Activated CD4-positive, alpha-beta T cell treated with anti-CD3 and anti-CD28 coated beads for 36 hours (primary cell): ENCODE measurements at regions not wholly inside any gene's neighbourhood (a gene's known extent, or its start where the extent isn't known, plus 50 kb on each side); places are given as distances from the start of the nearest gene placed in this dataset.

ENCODE experiments used
- ATAC-seq: fragments of 200-7000 bp; cut with Tn5 transposase; one replicate; pipeline ENCODE4 v1.10.0; 2021; ENCODE audit warnings: mild to moderate bottlenecking, moderate library complexity
- CTCF ChIA-PET: fragments of 350-600 bp; sonication (Branson Sonifier 250); formaldehyde crosslinking; loops from one replicate; lab custom pipeline; 2021; ENCODE audit warnings: antibody characterized with exemption; lab: Charles Lee
- POLR2A ChIA-PET: fragments of 350-600 bp; sonication (Branson Sonifier 250); formaldehyde crosslinking; loops from one replicate; lab custom pipeline; 2021; ENCODE audit warnings: antibody characterized with exemption, inconsistent platforms; lab: Charles Lee
- DNase-seq: peaks from one replicate; pipeline ENCODE4 v3.0.0-alpha.2; 2020
- H3K27ac Mint-ChIP-seq: one replicate; pipeline ENCODE4 v1.8.0; 2021; ENCODE audit warnings: mixed read lengths
- H3K27me3 Mint-ChIP-seq: one replicate; pipeline ENCODE4 v1.8.0; 2021; ENCODE audit warnings: mixed read lengths
- H3K36me3 Mint-ChIP-seq: one replicate; pipeline ENCODE4 v1.8.0; 2021; ENCODE audit warnings: low read depth, mixed read lengths
- H3K4me1 Mint-ChIP-seq: one replicate; pipeline ENCODE4 v1.8.0; 2021; ENCODE audit warnings: mixed read lengths
- H3K4me3 Mint-ChIP-seq: one replicate; pipeline ENCODE4 v1.8.0; 2021; ENCODE audit warnings: mild to moderate bottlenecking, moderate library complexity, mixed read lengths
- H3K9me3 Mint-ChIP-seq: one replicate; pipeline ENCODE4 v1.8.0; 2021; ENCODE audit warnings: low read depth, mixed read lengths
- intact Hi-C, 2 experiments: fragments of 100-400 bp; cut with DNase I in 1 of 2; cut with micrococcal nuclease in 1 of 2; formaldehyde crosslinking; loops; one replicate each; pipeline versions ENCODE4 v1.14.2 to v1.15.1; 2022 to 2024; cut with DNase I, micrococcal nuclease

DNA sequence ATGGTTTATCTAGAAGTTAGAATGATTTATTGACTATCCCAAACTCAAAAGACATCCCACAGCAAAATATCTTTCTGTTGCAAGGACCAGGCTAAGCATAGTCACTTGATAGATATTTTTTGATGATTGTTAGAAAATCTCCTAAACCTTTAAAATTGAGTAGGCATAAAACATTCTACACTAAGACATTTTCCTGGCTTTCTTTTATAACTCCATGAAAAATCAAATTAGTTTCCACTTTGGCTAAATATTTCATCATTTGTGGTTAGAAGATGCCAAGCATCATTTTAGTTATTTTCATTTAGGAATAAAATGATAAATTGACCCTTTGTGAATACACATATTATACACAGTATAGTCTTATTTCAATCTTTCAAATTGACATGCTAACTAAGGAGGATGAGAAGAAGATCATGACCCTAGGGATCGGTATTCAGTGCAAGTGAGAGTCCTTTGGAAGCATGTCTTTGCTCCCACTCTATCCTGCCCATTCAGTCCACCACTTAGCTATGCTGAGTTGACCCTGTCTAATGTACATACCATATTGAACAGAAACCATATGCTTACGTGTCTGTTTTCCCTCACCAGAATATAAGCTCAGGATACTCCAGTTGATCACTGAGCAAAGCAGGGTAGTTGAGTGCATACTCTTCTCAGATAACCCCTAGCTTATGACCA is 136.6 kb upstream of the OTUD4 start:
- DNase-seq, result no peak
- no peak for ATAC-seq
- H3K4me3 Mint-ChIP-seq, result no peak overlapping the region
- intact Hi-C loops, result no loop called here
- H3K36me3 Mint-ChIP-seq, result no peaks in the 10 kb centered on the region
- ChIA-PET CTCF (interaction anchor here (0.9 kb wide), 1 partner anchor 68 kb away, joined by 3 read pairs; no protein-coding TSS in a partner anchor), POLR2A (no interaction called here)
- no peaks in the 10 kb centered on the region for H3K4me1 Mint-ChIP-seq
- no peaks in the 10 kb centered on the region for H3K9me3 Mint-ChIP-seq
- no peak overlapping the region for H3K27ac Mint-ChIP-seq
- H3K27me3 Mint-ChIP-seq, result peaks cover 14% of the 10 kb centered on the region

DNA sequence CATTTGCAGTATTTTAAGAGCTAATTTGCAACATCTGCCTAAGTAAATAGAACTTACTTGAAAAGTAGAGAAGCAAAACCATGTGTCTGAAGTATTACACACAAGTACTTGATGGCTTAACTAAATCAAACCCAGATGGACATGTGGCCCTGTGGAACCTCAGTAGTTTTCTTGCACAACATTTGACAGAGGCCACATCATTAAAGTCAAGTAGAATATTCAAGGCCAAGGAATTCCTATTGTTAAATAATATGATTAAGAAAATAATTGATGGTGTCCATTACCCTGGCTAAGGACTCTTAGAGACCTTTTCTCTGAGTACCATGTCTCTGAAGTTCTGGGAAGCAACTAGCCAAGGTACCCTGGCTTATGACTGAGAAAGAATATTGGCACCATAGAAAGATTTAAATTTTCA is 135.4 kb upstream of the OTUD4 start:
- Mint-ChIP-seq H3K9me3 (no peaks in the 10 kb centered on the region), H3K27ac (no peak overlapping the region), H3K4me1 (no peaks in the 10 kb centered on the region), H3K27me3 (peaks cover 15% of the 10 kb centered on the region), H3K36me3 (no peaks in the 10 kb centered on the region), H3K4me3 (no peak overlapping the region)
- intact Hi-C loops, result no loop called here
- ATAC-seq (no peak), DNase-seq (no peak)
- ChIA-PET CTCF (no interaction called here), POLR2A (no interaction called here)

- Mint-ChIP-seq H3K4me3 (no peak overlapping the region), H3K27me3 (peaks cover 4% of the 10 kb centered on the region), H3K27ac (peak overlapping the region; percentile 39), H3K36me3 (no peaks in the 10 kb centered on the region), H3K4me1 (peaks cover 31% of the 10 kb centered on the region), H3K9me3 (peaks cover 2% of the 10 kb centered on the region)
- ChIA-PET POLR2A (interaction anchor here (0.6 kb wide), 1 partner anchor 68 kb away, joined by 3 read pairs; no protein-coding TSS in a partner anchor), CTCF (no interaction called here)
- ATAC-seq, result no peak
- intact Hi-C loops, result loop anchor here in 1 of 2 experiments (10.0 kb wide), 1 partner anchor 516 kb away; no protein-coding TSS in a partner anchor
- peak; percentile 14 for DNase-seq
These were observed 128.2 kb upstream of the OTUD4 start for GRCh38 chr4:145308598-145308997.

DNA sequence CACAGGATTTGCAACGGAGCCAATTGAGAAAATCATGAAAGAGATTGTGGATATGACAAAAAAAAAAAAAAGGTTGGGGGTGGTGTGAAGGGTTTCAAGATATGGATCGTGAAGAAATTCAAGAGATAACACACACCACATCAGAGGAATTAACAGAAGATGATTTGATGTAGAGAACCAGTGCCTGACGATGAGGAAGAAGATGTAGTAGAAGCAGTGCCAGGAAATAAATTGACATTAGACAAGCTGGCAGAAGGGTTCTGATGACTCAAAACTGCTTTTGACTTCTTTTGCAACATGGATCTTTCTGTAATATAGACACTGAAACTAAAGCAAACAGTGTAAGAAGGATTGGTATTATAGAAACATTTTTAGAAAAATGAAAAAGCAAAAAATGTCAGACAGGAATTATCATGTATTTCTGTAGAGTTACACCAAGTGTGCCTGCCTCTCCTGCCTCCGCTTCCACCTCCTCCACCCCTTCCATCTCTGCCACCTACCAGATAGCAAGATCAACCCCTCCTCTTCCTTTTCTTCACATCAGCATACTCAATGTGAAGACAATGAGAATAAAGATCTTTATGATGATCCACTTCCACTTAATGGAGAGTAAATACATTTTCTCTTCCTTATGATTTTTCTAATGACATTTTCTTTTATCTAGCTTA is 127.5 kb upstream of the OTUD4 start:
- DNase-seq, result no peak
- peak; percentile 87 for ATAC-seq
- H3K4me3 Mint-ChIP-seq, result no peak overlapping the region
- no peaks in the 10 kb centered on the region for H3K36me3 Mint-ChIP-seq
- ChIA-PET POLR2A (interaction anchor here (0.6 kb wide), 1 partner anchor 67 kb away, joined by 3 read pairs; no protein-coding TSS in a partner anchor), CTCF (no interaction called here)
- H3K27me3 Mint-ChIP-seq, result peaks cover 6% of the 10 kb centered on the region
- peaks cover 2% of the 10 kb centered on the region for H3K9me3 Mint-ChIP-seq
- peak overlapping the region; percentile 22 for H3K27ac Mint-ChIP-seq
- intact Hi-C loops, result loop anchor here (1.0 to 10.0 kb wide), 2 partner anchors 9 to 517 kb away; no protein-coding TSS in a partner anchor
- peaks cover 31% of the 10 kb centered on the region for H3K4me1 Mint-ChIP-seq

- Mint-ChIP-seq H3K27ac (no peak overlapping the region), H3K36me3 (no peaks in the 10 kb centered on the region), H3K4me1 (peaks cover 31% of the 10 kb centered on the region), H3K27me3 (peaks cover 6% of the 10 kb centered on the region), H3K9me3 (peaks cover 2% of the 10 kb centered on the region), H3K4me3 (no peak overlapping the region)
- POLR2A ChIA-PET, result no interaction called here
- CTCF ChIA-PET, result no interaction called here
- no peak for DNase-seq
- intact Hi-C loops, result loop anchor here (1.0 to 10.0 kb wide), 2 partner anchors 8 to 518 kb away; no protein-coding TSS in a partner anchor
- no peak for ATAC-seq
These were observed 126.7 kb upstream of the OTUD4 start for GRCh38 chr4:145307120-145307519.

DNA sequence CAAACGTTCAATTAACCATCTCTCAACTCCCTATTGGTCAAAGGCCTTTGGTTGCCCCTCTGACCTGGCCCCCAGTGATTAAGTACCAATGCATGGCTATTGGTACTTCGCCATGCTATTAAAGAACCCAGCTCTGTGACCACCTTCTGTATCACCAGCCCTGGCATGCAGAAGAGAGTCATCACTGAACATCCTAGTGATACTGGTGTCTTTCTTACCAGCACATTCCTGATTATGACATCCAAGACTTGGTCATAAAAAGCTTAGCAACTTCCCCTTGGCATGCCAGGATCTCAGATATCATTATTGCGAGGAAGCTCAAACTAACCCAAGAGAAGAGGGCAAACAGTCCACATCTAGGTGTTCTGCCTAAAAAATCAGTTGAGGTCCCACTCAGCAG is 122.3 kb upstream of the OTUD4 start:
- H3K4me3 Mint-ChIP-seq, result no peak overlapping the region
- ChIA-PET CTCF (interaction anchor here (0.6 kb wide), 1 partner anchor 166 kb away, joined by 3 read pairs; no protein-coding TSS in a partner anchor), POLR2A (no interaction called here)
- H3K27me3 Mint-ChIP-seq, result peaks cover 4% of the 10 kb centered on the region
- no peak for ATAC-seq
- H3K4me1 Mint-ChIP-seq, result peaks cover 30% of the 10 kb centered on the region
- H3K9me3 Mint-ChIP-seq, result peaks cover 2% of the 10 kb centered on the region
- H3K36me3 Mint-ChIP-seq, result no peaks in the 10 kb centered on the region
- no peak for DNase-seq
- no peak overlapping the region for H3K27ac Mint-ChIP-seq
- intact Hi-C loops, result loop anchor here in 1 of 2 experiments (10.0 kb wide), 1 partner anchor 522 kb away; no protein-coding TSS in a partner anchor

DNA sequence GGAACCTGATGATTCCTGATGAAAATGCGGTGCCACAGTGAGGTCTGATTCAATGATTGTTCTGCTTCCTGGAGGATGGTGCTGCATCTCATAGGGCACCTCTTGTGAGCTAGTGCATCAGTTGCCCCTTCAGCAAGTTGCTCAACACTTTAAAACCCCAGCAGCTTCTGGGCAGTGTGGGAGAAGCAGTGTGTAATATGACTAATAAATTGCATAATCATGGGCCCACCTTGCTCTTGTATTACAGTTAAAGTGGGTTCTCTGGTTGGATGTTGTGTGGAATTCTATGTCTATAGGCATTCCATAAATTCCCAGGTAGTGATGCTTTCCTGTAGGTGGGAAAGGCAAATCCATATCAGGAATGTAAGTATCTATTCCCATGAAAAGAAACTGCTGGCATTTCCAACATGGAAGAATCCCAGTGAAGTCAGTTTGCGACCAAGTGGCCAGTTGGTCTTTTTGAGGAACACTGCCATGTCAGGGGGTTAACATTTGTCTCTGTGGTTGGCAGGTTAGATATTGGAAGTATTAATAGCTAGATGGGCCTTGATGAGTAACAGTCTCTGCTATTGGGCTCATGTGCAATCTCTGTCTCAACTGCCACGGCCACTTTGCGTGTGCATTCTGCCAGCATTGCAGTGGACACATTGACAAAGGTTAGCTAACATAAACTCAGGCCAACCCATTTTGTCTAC is 121.1 kb upstream of the OTUD4 start:
- ChIA-PET POLR2A (no interaction called here), CTCF (interaction anchor here (0.6 kb wide), 1 partner anchor 80 kb away, joined by 3 read pairs; no protein-coding TSS in a partner anchor)
- no peak overlapping the region for H3K27ac Mint-ChIP-seq
- H3K27me3 Mint-ChIP-seq, result peaks cover 4% of the 10 kb centered on the region
- ATAC-seq (no peak), DNase-seq (no peak)
- no peaks in the 10 kb centered on the region for H3K36me3 Mint-ChIP-seq
- H3K4me1 Mint-ChIP-seq, result peaks cover 20% of the 10 kb centered on the region
- intact Hi-C loops, result loop anchor here in 1 of 2 experiments (10.0 kb wide), 1 partner anchor 523 kb away; no protein-coding TSS in a partner anchor
- no peak overlapping the region for H3K4me3 Mint-ChIP-seq
- peaks cover 2% of the 10 kb centered on the region for H3K9me3 Mint-ChIP-seq

GRCh38 chr4:145299380-145300076 is 119.1 kb upstream of the OTUD4 start:
- Mint-ChIP-seq H3K9me3 (peaks cover 2% of the 10 kb centered on the region), H3K4me3 (no peak overlapping the region), H3K4me1 (peaks cover 20% of the 10 kb centered on the region), H3K27ac (no peak overlapping the region), H3K36me3 (no peaks in the 10 kb centered on the region), H3K27me3 (peaks cover 8% of the 10 kb centered on the region)
- ChIA-PET POLR2A (interaction anchor here (0.6 kb wide), 1 partner anchor 177 kb away, joined by 3 read pairs; no protein-coding TSS in a partner anchor), CTCF (interaction anchor here (0.6 to 1.7 kb wide), 3 partner anchors 13 to 258 kb away, joined by 3 read pairs; no protein-coding TSS in a partner anchor)
- DNase-seq (peak; percentile 90), ATAC-seq (peak; percentile 97)
- intact Hi-C loops, result loop anchor here (1.0 to 10.0 kb wide), 6 partner anchors 8 to 525 kb away; partner anchors contain the start of gene MMAA (in 1 of the 2)

GRCh38 chr4:145298885-145299284 is 118.5 kb upstream of the OTUD4 start:
- peaks cover 20% of the 10 kb centered on the region for H3K4me1 Mint-ChIP-seq
- H3K27ac Mint-ChIP-seq, result no peak overlapping the region
- peaks cover 8% of the 10 kb centered on the region for H3K27me3 Mint-ChIP-seq
- H3K4me3 Mint-ChIP-seq, result no peak overlapping the region
- H3K9me3 Mint-ChIP-seq, result no peaks in the 10 kb centered on the region
- no peaks in the 10 kb centered on the region for H3K36me3 Mint-ChIP-seq
- DNase-seq (no peak), ATAC-seq (no peak)
- CTCF ChIA-PET, result interaction anchor here (1.7 kb wide), 1 partner anchor 13 kb away, joined by 3 read pairs; no protein-coding TSS in a partner anchor
- intact Hi-C loops, result loop anchor here (1.0 to 2.0 kb wide), 5 partner anchors 8 to 320 kb away; partner anchors contain the start of gene MMAA (in 1 of the 2)
- POLR2A ChIA-PET, result no interaction called here

- no peaks in the 10 kb centered on the region for H3K36me3 Mint-ChIP-seq
- peaks cover 21% of the 10 kb centered on the region for H3K4me1 Mint-ChIP-seq
- H3K27me3 Mint-ChIP-seq, result peaks cover 4% of the 10 kb centered on the region
- ChIA-PET CTCF (no interaction called here), POLR2A (no interaction called here)
- no peaks in the 10 kb centered on the region for H3K9me3 Mint-ChIP-seq
- H3K27ac Mint-ChIP-seq, result no peak overlapping the region
- no peak for ATAC-seq
- no peak for DNase-seq
- H3K4me3 Mint-ChIP-seq, result no peak overlapping the region
- intact Hi-C loops, result no loop called here
These were observed 117.2 kb upstream of the OTUD4 start for GRCh38 chr4:145297556-145297955.
